ENCODE measurements at regions not wholly inside any gene's neighbourhood (a gene's known extent, or its start where the extent isn't known, plus 50 kb on each side); places are given as distances from the start of the nearest gene placed in this dataset.
"Not testable (repeated sequence)": the region's sequence is repeated elsewhere in the genome, so short reads cannot be mapped to it uniquely, and the experiment has no call there.

GRCh38 chr10:3881622-3882021 lies 96.6 kb upstream of the KLF6 start:
- no peak for DNase-seq (ENCODE audit: low read depth in 2 of 2)

GRCh38 chr10:3879073-3879472 lies 94.1 kb upstream of the KLF6 start:
- no peak for DNase-seq (ENCODE audit: low read depth in 2 of 2)

GRCh38 chr10:3877211-3878000 lies 92.4 kb upstream of the KLF6 start:
- DNase-seq (ENCODE audit: low read depth in 2 of 2): no peak

- DNase-seq (ENCODE audit: low read depth in 2 of 2): no peak
Observed at GRCh38 chr10:3876350-3876962, 91.4 kb upstream of the KLF6 start.

GRCh38 chr10:3875842-3876235 lies 90.8 kb upstream of the KLF6 start:
- no peak for DNase-seq (ENCODE audit: low read depth in 2 of 2)

- DNase-seq (ENCODE audit: low read depth in 2 of 2): no peak
Observed at GRCh38 chr10:3874990-3875841, 90.2 kb upstream of the KLF6 start.

GRCh38 chr10:3874610-3874989 lies 89.6 kb upstream of the KLF6 start:
- DNase-seq (ENCODE audit: low read depth in 2 of 2): not testable (repeated sequence)

- no peak for DNase-seq (ENCODE audit: low read depth in 2 of 2)
Observed at GRCh38 chr10:3873728-3874461, 88.9 kb upstream of the KLF6 start.

- DNase-seq (ENCODE audit: low read depth in 2 of 2): no peak
Observed at GRCh38 chr10:3872712-3873329, 87.8 kb upstream of the KLF6 start.

GRCh38 chr10:3871424-3871996 lies 86.5 kb upstream of the KLF6 start:
- no peak for DNase-seq (ENCODE audit: low read depth in 2 of 2)

GRCh38 chr10:3869036-3869435 lies 84.0 kb upstream of the KLF6 start:
- DNase-seq (ENCODE audit: low read depth in 2 of 2): no peak

- DNase-seq (ENCODE audit: low read depth in 2 of 2): no peak
Observed at GRCh38 chr10:3868271-3868664, 83.3 kb upstream of the KLF6 start.

GRCh38 chr10:3867454-3868270 lies 82.7 kb upstream of the KLF6 start:
- DNase-seq (ENCODE audit: low read depth in 2 of 2): no peak

GRCh38 chr10:3866332-3866731 lies 81.3 kb upstream of the KLF6 start:
- DNase-seq (ENCODE audit: low read depth in 2 of 2): no peak

- DNase-seq (ENCODE audit: low read depth in 2 of 2): no peak
Observed at GRCh38 chr10:3865565-3865964, 80.6 kb upstream of the KLF6 start.

GRCh38 chr10:3861795-3862194 lies 76.8 kb upstream of the KLF6 start:
- DNase-seq (ENCODE audit: low read depth in 2 of 2): no peak

GRCh38 chr10:3858051-3858845 lies 73.2 kb upstream of the KLF6 start:
- DNase-seq (ENCODE audit: low read depth in 2 of 2): no peak

GRCh38 chr10:3857318-3857717 lies 72.3 kb upstream of the KLF6 start:
- DNase-seq (ENCODE audit: low read depth in 2 of 2): no peak

- no peak for DNase-seq (ENCODE audit: low read depth in 2 of 2)
Observed at GRCh38 chr10:3856593-3856992, 71.6 kb upstream of the KLF6 start.

All from activated CD4-positive, alpha-beta T cell treated with anti-CD3 and anti-CD28 coated beads for 24 hours (primary cell).